ENCODE measurements at regions not wholly inside any gene's neighbourhood (a gene's known extent, or its start where the extent isn't known, plus 50 kb on each side); places are given as distances from the start of the nearest gene placed in this dataset.

DNA sequence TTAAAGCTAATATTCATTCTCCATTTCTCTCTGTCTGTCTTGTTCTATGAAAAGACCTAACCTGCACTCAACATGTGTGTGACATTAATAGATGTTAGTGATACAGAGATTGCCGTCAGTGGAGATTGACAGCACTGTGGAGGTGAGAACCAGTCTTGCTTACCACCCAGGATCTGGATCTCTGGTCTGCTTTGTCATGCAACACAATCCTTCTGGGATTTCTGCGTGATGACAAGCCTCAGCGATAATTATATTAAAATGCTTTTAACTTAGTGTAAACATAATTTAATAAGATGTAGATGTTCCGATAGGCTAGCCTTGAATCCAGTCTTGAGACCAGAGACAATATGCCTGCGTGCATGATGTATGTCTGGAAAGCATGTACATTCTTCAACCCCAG lies 262.0 kb upstream of the ZNF717 start:
- Histone ChIP-seq H3K27ac (replicated peaks) (no peak overlapping the region), H3K4me3 (replicated peaks; ENCODE audit: insufficient read depth, low read length) (no peak overlapping the region), H3K27me3 (ENCODE audit: insufficient read depth, poor library complexity, severe bottlenecking) (no peaks in the 10 kb centered on the region)
- TF ChIP-seq CTCF (IDR thresholded peaks at IDR 0.05; ENCODE audit: insufficient read depth, low read length) (no peak), POLR2AphosphoS5 (IDR thresholded peaks at IDR 0.05; ENCODE audit: low read depth) (no peak), GABPA (IDR thresholded peaks at IDR 0.05; ENCODE audit: low read depth) (no peak), SPI1 (IDR thresholded peaks at IDR 0.05; ENCODE audit: borderline replicate concordance, low read depth) (no peak)
- TF ChIP-seq, protein P1, sequence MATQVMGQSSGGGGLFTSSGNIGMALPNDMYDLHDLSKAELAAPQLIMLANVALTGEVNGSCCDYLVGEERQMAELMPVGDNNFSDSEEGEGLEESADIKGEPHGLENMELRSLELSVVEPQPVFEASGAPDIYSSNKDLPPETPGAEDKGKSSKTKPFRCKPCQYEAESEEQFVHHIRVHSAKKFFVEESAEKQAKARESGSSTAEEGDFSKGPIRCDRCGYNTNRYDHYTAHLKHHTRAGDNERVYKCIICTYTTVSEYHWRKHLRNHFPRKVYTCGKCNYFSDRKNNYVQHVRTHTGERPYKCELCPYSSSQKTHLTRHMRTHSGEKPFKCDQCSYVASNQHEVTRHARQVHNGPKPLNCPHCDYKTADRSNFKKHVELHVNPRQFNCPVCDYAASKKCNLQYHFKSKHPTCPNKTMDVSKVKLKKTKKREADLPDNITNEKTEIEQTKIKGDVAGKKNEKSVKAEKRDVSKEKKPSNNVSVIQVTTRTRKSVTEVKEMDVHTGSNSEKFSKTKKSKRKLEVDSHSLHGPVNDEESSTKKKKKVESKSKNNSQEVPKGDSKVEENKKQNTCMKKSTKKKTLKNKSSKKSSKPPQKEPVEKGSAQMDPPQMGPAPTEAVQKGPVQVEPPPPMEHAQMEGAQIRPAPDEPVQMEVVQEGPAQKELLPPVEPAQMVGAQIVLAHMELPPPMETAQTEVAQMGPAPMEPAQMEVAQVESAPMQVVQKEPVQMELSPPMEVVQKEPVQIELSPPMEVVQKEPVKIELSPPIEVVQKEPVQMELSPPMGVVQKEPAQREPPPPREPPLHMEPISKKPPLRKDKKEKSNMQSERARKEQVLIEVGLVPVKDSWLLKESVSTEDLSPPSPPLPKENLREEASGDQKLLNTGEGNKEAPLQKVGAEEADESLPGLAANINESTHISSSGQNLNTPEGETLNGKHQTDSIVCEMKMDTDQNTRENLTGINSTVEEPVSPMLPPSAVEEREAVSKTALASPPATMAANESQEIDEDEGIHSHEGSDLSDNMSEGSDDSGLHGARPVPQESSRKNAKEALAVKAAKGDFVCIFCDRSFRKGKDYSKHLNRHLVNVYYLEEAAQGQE (IDR thresholded peaks at IDR 0.05; ENCODE audit: insufficient replicate concordance, low read depth) = no peak
- DNase-seq (ENCODE audit: low read depth in 1 of 2, low spot score in 1 of 2) = no peak

- TF ChIP-seq CTCF (IDR thresholded peaks at IDR 0.05; ENCODE audit: insufficient read depth, low read length) (no peak), SPI1 (IDR thresholded peaks at IDR 0.05; ENCODE audit: borderline replicate concordance, low read depth) (no peak), POLR2AphosphoS5 (IDR thresholded peaks at IDR 0.05; ENCODE audit: low read depth) (no peak), GABPA (IDR thresholded peaks at IDR 0.05; ENCODE audit: low read depth) (no peak)
- TF ChIP-seq, protein P1 (IDR thresholded peaks at IDR 0.05; ENCODE audit: insufficient replicate concordance, low read depth) = no peak
- no peak overlapping the region for H3K4me3 ChIP-seq (replicated peaks; ENCODE audit: insufficient read depth, low read length)
These were observed 264.4 kb upstream of the ZNF717 start for GRCh38 chr3:76049776-76050175.

GRCh38 chr3:76051145-76051544 lies 265.8 kb upstream of the ZNF717 start:
- Histone ChIP-seq H3K27me3 (ENCODE audit: insufficient read depth, poor library complexity, severe bottlenecking) (no peaks in the 10 kb centered on the region), H3K4me3 (replicated peaks; ENCODE audit: insufficient read depth, low read length) (no peak overlapping the region)
- TF ChIP-seq GABPA (IDR thresholded peaks at IDR 0.05; ENCODE audit: low read depth) (no peak), POLR2AphosphoS5 (IDR thresholded peaks at IDR 0.05; ENCODE audit: low read depth) (no peak), SPI1 (IDR thresholded peaks at IDR 0.05; ENCODE audit: borderline replicate concordance, low read depth) (no peak), CTCF (IDR thresholded peaks at IDR 0.05; ENCODE audit: insufficient read depth, low read length) (no peak)
- TF ChIP-seq, protein P1 (IDR thresholded peaks at IDR 0.05; ENCODE audit: insufficient replicate concordance, low read depth) = no peak

More at GRCh38 chr3:76049776-76050175, 264.4 kb upstream of the ZNF717 start:
- Histone ChIP-seq H3K27me3 (ENCODE audit: insufficient read depth, poor library complexity, severe bottlenecking) (no peaks in the 10 kb centered on the region), H3K27ac (replicated peaks) (no peak overlapping the region)
- no peak for DNase-seq (ENCODE audit: low read depth in 1 of 2, low spot score in 1 of 2)

More at GRCh38 chr3:76051145-76051544, 265.8 kb upstream of the ZNF717 start:
- no peak overlapping the region for H3K27ac ChIP-seq (replicated peaks)
- no peak for DNase-seq (ENCODE audit: low read depth in 1 of 2, low spot score in 1 of 2)

Data from HL-60 (cell line).